Gastroesophageal sphincter (tissue), 3 donors: ENCODE measurements at regions not wholly inside any gene's neighbourhood (a gene's known extent, or its start where the extent isn't known, plus 50 kb on each side); places are given as distances from the start of the nearest gene placed in this dataset.

Source experiments
- CTCF ChIP-seq, 4 experiments: fragments of 200-600 bp in 2 of 4; fragments of 450-650 bp in 2 of 4; sonication (generic) in 1 of 4; IDR thresholded peaks; one replicate each; pipeline ENCODE4 v1.5.1; 2017 to 2019; ENCODE audit warnings: antibody characterized with exemption in 4 of 4, mild to moderate bottlenecking in 2 of 4, moderate library complexity in 2 of 4
- POLR2AphosphoS5 ChIP-seq: sonication (generic); formaldehyde crosslinking; IDR thresholded peaks from one replicate; pipeline ENCODE4 v1.6.1; 2017; ENCODE audit warnings: antibody characterized with exemption

GRCh38 chr6:88443554-88443953, 277.4 kb upstream of the CNR1 start:
- TF ChIP-seq POLR2AphosphoS5 (no peak), CTCF (IDR thresholded peaks at IDR 0.05) (no peak)
